ENCODE measurements at regions not wholly inside any gene's neighbourhood (a gene's known extent, or its start where the extent isn't known, plus 50 kb on each side); places are given as distances from the start of the nearest gene placed in this dataset.

- DNase-seq (ENCODE audit: low spot score) = no peak
- TF ChIP-seq CTCF (IDR thresholded peaks at IDR 0.05; ENCODE audit: low read depth, low read length, missing input control) (no peak), JUND (IDR thresholded peaks at IDR 0.05) (no peak), RAD21 (IDR thresholded peaks at IDR 0.05) (no peak), MAX (IDR thresholded peaks at IDR 0.05) (no peak), GABPA (IDR thresholded peaks at IDR 0.05 in 1 of 2, conservative IDR thresholded peaks at IDR 0.05 in 1 of 2) (no peak), HNF4G (IDR thresholded peaks at IDR 0.05) (no peak), REST (IDR thresholded peaks at IDR 0.05) (no peak), EGR1 (IDR thresholded peaks at IDR 0.05; ENCODE audit: low read depth in 2 of 2) (no peak), ZBTB33 (IDR thresholded peaks at IDR 0.05) (no peak), YY1 (IDR thresholded peaks at IDR 0.05) (no peak), ATF3 (IDR thresholded peaks at IDR 0.05) (no peak), HNF4A (conservative IDR thresholded peaks at IDR 0.05) (no peak), FOXA2 (IDR thresholded peaks at IDR 0.05) (no peak)
- Histone ChIP-seq H3K4me3 (ENCODE audit: low read depth in 1 of 3, low read length in 3 of 3) (no peak overlapping the region), H3K9me3 (ENCODE audit: control insufficient read depth in 4 of 4, low read length in 3 of 4) (no peaks in the 10 kb centered on the region), H3K27me3 (ENCODE audit: control insufficient read depth in 4 of 4, insufficient read depth in 4 of 4, low read length in 3 of 4) (peaks cover 0 to 3% (median 0%) of the 10 kb centered on the region in 4 donors), H3K27ac (ENCODE audit: low read depth in 1 of 2, low read length in 2 of 2) (no peak overlapping the region), H3K4me1 (ENCODE audit: control insufficient read depth in 4 of 4, insufficient read depth in 4 of 4, low read length in 3 of 4) (no peaks in the 10 kb centered on the region), H3K36me3 (ENCODE audit: control insufficient read depth in 4 of 4, insufficient read depth in 3 of 4, low read depth in 1 of 4, low read length in 3 of 4) (no peaks in the 10 kb centered on the region), H3K9ac (ENCODE audit: low read depth in 1 of 2, low read length in 2 of 2) (no peak overlapping the region)
- 95% methylated on average over 8 of the region's 8 CpGs for whole genome bisulfite sequencing
Observed at GRCh38 chr3:197443506-197443905, 112.3 kb downstream of the BDH1 start.

GRCh38 chr3:197440717-197441303, 115.0 kb downstream of the BDH1 start:
- WGBS = 91% methylated on average over 7 of the region's 7 CpGs
- no peak for DNase-seq (ENCODE audit: low spot score)
- TF ChIP-seq ATF3 (IDR thresholded peaks at IDR 0.05) = no peak
- TF ChIP-seq FOXA2 (IDR thresholded peaks at IDR 0.05) = no peak
- no peak for TF ChIP-seq MAX (IDR thresholded peaks at IDR 0.05)
- no peak for TF ChIP-seq CTCF (IDR thresholded peaks at IDR 0.05; ENCODE audit: low read depth, low read length, missing input control)
- TF ChIP-seq HNF4G (IDR thresholded peaks at IDR 0.05) = no peak
- no peak for TF ChIP-seq NR2F2 (IDR thresholded peaks at IDR 0.05)
- TF ChIP-seq JUND (IDR thresholded peaks at IDR 0.05) = no peak
- TF ChIP-seq RAD21 (IDR thresholded peaks at IDR 0.05) = no peak
- TF ChIP-seq FOXA1 (IDR thresholded peaks at IDR 0.05) = no peak
- no peak for TF ChIP-seq REST (IDR thresholded peaks at IDR 0.05)
- no peak for TF ChIP-seq RXRA (IDR thresholded peaks at IDR 0.05)
- no peak for TF ChIP-seq GABPA (IDR thresholded peaks at IDR 0.05 in 1 of 2, conservative IDR thresholded peaks at IDR 0.05 in 1 of 2)

More at GRCh38 chr3:197440717-197441303, 115.0 kb downstream of the BDH1 start:
- no peaks in the 10 kb centered on the region for H3K4me1 ChIP-seq (ENCODE audit: control insufficient read depth in 4 of 4, insufficient read depth in 4 of 4, low read length in 3 of 4)
- no peaks in the 10 kb centered on the region for H3K36me3 ChIP-seq (ENCODE audit: control insufficient read depth in 4 of 4, insufficient read depth in 3 of 4, low read depth in 1 of 4, low read length in 3 of 4)
- H3K9ac ChIP-seq (ENCODE audit: low read depth in 1 of 2, low read length in 2 of 2) = no peak overlapping the region
- H3K4me3 ChIP-seq (ENCODE audit: low read depth in 1 of 3, low read length in 3 of 3) = no peak overlapping the region
- peaks cover 0 to 3% (median 0%) of the 10 kb centered on the region in 4 donors for H3K27me3 ChIP-seq (ENCODE audit: control insufficient read depth in 4 of 4, insufficient read depth in 4 of 4, low read length in 3 of 4)
- H3K27ac ChIP-seq (ENCODE audit: low read depth in 1 of 2, low read length in 2 of 2) = no peak overlapping the region
- no peaks in the 10 kb centered on the region for H3K9me3 ChIP-seq (ENCODE audit: control insufficient read depth in 4 of 4, low read length in 3 of 4)

Data from liver (tissue), 8 donors.